ENCODE measurements at regions not wholly inside any gene's neighbourhood (a gene's known extent, or its start where the extent isn't known, plus 50 kb on each side); places are given as distances from the start of the nearest gene placed in this dataset.
A peak's percentile ranks its signal among the peaks of the same experiment; 100 is the strongest.

DNA sequence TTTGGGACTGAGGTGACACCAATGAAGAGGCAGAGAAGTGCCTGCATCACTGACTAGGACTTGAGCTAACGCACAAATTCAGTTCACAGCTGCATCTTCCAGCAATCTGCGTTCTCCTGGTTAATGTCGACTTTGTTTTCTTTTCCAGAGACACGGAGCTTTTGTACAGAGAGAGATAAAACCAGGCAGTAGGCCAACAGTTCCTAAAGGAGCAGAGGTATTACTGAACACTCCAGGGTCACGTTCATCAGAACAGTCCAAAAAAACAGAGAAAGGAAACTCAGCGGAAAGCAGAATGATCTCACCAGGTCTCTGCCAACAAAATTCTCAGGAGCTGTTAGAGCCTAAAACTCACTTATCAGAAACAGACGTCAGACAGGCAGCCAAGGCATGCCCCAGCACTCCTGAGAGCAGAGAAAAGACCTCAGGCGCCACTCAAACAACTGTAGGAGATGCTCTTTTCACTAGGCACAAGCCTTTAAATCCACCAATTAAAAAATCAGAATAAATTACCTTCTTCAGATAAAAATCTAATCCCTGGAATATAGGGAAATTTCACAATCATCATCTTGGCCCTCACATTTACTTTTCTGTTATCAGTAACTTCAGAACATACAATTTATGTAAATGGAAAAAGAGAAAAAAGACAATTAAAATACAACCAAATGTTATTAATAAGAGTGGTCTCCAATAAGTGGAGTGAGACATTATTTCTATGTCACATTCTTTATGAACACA lies 95.9 kb upstream of the SPTBN1 start:
- TF ChIP-seq, protein P1, sequence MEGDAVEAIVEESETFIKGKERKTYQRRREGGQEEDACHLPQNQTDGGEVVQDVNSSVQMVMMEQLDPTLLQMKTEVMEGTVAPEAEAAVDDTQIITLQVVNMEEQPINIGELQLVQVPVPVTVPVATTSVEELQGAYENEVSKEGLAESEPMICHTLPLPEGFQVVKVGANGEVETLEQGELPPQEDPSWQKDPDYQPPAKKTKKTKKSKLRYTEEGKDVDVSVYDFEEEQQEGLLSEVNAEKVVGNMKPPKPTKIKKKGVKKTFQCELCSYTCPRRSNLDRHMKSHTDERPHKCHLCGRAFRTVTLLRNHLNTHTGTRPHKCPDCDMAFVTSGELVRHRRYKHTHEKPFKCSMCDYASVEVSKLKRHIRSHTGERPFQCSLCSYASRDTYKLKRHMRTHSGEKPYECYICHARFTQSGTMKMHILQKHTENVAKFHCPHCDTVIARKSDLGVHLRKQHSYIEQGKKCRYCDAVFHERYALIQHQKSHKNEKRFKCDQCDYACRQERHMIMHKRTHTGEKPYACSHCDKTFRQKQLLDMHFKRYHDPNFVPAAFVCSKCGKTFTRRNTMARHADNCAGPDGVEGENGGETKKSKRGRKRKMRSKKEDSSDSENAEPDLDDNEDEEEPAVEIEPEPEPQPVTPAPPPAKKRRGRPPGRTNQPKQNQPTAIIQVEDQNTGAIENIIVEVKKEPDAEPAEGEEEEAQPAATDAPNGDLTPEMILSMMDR (IDR thresholded peaks at IDR 0.05), result no peak
- TF ChIP-seq POLR2A (IDR thresholded peaks at IDR 0.05), result no peak
- peak in 1 of 2 donors; percentile 77 for TF ChIP-seq EP300 (IDR thresholded peaks at IDR 0.05)

Data from tibial nerve (tissue), 4 donors.